ENCODE measurements at regions not wholly inside any gene's neighbourhood (a gene's known extent, or its start where the extent isn't known, plus 50 kb on each side); places are given as distances from the start of the nearest gene placed in this dataset.

GRCh38 chr4:174423257-174423944 is 98.9 kb downstream of the HPGD start:
- Histone ChIP-seq H3K4me3 (ENCODE audit: low read depth, low read length) (no peak overlapping the region), H3K36me3 (ENCODE audit: control insufficient read depth, insufficient read depth, low read length) (no peaks in the 10 kb centered on the region), H3K27me3 (ENCODE audit: control insufficient read depth, insufficient read depth, low read length) (no peaks in the 10 kb centered on the region)
- POLR2A ChIA-PET: interaction anchor here (0.6 kb wide), 1 partner anchor 14 kb away, joined by 3 read pairs; no protein-coding TSS in a partner anchor
- no peak for DNase-seq (ENCODE audit: low read depth)
- CTCF ChIA-PET: no interaction called here
- TF ChIP-seq CTCF (IDR thresholded peaks at IDR 0.05; ENCODE audit: insufficient read depth, low read depth, low read length): no peak

GRCh38 chr4:174422893-174423256 is 99.4 kb downstream of the HPGD start:
- Histone ChIP-seq H3K4me3 (ENCODE audit: low read depth, low read length) (no peak overlapping the region), H3K36me3 (ENCODE audit: control insufficient read depth, insufficient read depth, low read length) (no peaks in the 10 kb centered on the region), H3K27me3 (ENCODE audit: control insufficient read depth, insufficient read depth, low read length) (no peaks in the 10 kb centered on the region)
- no peak for TF ChIP-seq CTCF (IDR thresholded peaks at IDR 0.05; ENCODE audit: insufficient read depth, low read depth, low read length)
- ChIA-PET POLR2A (no interaction called here), CTCF (no interaction called here)
- DNase-seq (ENCODE audit: low read depth): no peak

- Histone ChIP-seq H3K36me3 (ENCODE audit: control insufficient read depth, insufficient read depth, low read length) (no peaks in the 10 kb centered on the region), H3K4me3 (ENCODE audit: low read depth, low read length) (no peak overlapping the region), H3K27me3 (ENCODE audit: control insufficient read depth, insufficient read depth, low read length) (no peaks in the 10 kb centered on the region)
- DNase-seq (ENCODE audit: low read depth): no peak
- no peak for TF ChIP-seq CTCF (IDR thresholded peaks at IDR 0.05; ENCODE audit: insufficient read depth, low read depth, low read length)
- ChIA-PET POLR2A (no interaction called here), CTCF (no interaction called here)
Measured at GRCh38 chr4:174420316-174420715, 102.0 kb downstream of the HPGD start.

GRCh38 chr4:174418640-174419212 is 103.6 kb downstream of the HPGD start:
- no peaks in the 10 kb centered on the region for H3K27me3 ChIP-seq (ENCODE audit: control insufficient read depth, insufficient read depth, low read length)
- DNase-seq (ENCODE audit: low read depth): no peak
- ChIA-PET CTCF (no interaction called here), POLR2A (no interaction called here)
- H3K36me3 ChIP-seq (ENCODE audit: control insufficient read depth, insufficient read depth, low read length): no peaks in the 10 kb centered on the region
- TF ChIP-seq CTCF (IDR thresholded peaks at IDR 0.05; ENCODE audit: insufficient read depth, low read depth, low read length): no peak
- no peak overlapping the region for H3K4me3 ChIP-seq (ENCODE audit: low read depth, low read length)

GRCh38 chr4:174408841-174409552 is 113.3 kb downstream of the HPGD start:
- no peak for TF ChIP-seq CTCF (IDR thresholded peaks at IDR 0.05; ENCODE audit: insufficient read depth, low read depth, low read length)
- CTCF ChIA-PET: no interaction called here
- POLR2A ChIA-PET: no interaction called here
- H3K4me3 ChIP-seq (ENCODE audit: low read depth, low read length): no peak overlapping the region
- H3K27me3 ChIP-seq (ENCODE audit: control insufficient read depth, insufficient read depth, low read length): no peaks in the 10 kb centered on the region
- DNase-seq (ENCODE audit: low read depth): no peak
- H3K36me3 ChIP-seq (ENCODE audit: control insufficient read depth, insufficient read depth, low read length): no peaks in the 10 kb centered on the region
